GM10266 (cell line): ENCODE measurements at regions not wholly inside any gene's neighbourhood (a gene's known extent, or its start where the extent isn't known, plus 50 kb on each side); places are given as distances from the start of the nearest gene placed in this dataset.

ENCODE experiments used
- DNase-seq: peaks from one replicate; pipeline ENCODE4 v3.0.0; 2012; ENCODE audit errors: extremely low spot score
- TF ChIP-seq, protein P1 (sequence below): IDR thresholded peaks from 2 replicates; pipeline ENCODE4 v1.5.1; 2012; ENCODE audit warnings: mild to moderate bottlenecking, low read depth; ENCODE audit not compliant: control insufficient read depth, insufficient read depth; ENCODE audit errors: missing control alignments

DNA sequence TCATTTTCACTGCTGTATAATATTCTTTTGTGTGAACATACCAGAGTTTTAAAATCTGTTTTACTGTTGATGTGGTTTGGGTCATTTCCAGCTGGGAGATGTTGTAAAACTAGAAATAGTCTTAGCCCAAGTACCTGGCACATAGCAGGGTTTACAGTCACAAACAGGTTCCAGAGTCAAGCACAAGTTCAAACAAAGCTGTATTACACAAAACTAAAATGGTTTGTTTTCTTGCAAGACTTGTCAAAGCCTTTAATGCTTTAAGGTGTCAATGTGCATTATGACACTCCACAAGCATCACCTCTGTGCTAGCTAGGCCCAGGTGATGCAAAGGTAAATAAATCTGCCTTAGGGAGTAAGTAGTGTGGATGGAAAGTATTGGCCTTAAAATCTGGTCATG is 379.1 kb downstream of the MN1 start:
- TF ChIP-seq, protein P1, sequence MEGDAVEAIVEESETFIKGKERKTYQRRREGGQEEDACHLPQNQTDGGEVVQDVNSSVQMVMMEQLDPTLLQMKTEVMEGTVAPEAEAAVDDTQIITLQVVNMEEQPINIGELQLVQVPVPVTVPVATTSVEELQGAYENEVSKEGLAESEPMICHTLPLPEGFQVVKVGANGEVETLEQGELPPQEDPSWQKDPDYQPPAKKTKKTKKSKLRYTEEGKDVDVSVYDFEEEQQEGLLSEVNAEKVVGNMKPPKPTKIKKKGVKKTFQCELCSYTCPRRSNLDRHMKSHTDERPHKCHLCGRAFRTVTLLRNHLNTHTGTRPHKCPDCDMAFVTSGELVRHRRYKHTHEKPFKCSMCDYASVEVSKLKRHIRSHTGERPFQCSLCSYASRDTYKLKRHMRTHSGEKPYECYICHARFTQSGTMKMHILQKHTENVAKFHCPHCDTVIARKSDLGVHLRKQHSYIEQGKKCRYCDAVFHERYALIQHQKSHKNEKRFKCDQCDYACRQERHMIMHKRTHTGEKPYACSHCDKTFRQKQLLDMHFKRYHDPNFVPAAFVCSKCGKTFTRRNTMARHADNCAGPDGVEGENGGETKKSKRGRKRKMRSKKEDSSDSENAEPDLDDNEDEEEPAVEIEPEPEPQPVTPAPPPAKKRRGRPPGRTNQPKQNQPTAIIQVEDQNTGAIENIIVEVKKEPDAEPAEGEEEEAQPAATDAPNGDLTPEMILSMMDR: no peak
- no peak for DNase-seq

DNA sequence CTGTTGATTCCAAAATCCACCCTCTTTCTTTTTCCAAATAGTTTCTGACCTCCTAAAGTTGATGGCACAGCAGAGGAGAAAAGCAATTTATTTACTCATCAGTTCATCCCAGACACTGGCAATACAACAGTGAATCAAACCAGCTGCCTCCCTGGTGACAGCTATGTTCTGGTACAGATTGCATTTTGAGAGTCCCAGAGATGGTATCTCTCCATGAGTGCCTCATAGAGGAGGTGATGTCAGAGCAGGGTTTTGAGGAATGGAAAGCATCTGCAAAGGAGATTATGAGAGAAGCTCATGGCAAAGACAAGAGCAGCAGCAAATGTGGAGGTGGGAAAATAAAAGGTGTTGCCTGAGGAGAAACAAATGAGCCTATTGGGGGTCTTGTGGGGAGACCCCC is 377.2 kb downstream of the MN1 start:
- TF ChIP-seq, protein P1: no peak
- DNase-seq: no peak

DNA sequence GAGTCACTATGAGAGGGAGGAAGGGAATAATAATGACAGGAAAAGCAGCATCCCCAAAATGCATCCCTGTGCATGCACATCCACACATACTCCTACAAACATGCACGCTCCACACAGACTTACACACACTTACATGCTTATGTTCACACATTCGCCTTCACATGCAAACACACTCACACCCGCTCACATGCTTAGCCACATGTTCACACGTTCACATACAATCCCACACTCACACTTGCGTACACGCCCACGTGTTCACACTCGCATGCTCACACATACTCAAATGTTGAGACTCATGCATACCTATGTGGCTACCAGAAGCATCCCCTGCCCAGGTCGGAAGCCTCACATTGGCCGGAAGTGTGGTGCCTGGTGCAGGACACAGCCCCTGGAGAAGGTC is 372.1 kb downstream of the MN1 start:
- no peak for DNase-seq
- TF ChIP-seq, protein P1: no peak

DNA sequence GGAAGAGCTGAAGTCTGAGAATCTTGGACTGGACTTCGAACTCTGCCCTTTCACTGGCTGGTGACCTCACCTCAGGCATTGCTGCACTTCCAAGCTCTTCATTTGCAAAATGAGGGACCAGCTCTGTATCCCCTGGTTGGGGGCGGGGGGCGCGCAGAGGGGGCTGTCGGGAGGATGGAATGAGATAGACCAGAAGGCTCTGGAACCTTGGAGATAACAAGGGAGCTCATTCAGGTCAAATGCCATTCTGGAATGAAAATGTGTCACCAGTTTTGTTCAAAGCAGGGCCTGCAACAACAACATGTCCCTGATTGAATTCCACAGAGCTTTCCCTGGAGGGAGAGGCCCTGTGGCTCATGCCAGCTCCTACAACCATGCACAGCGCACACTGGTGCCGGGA is 370.5 kb downstream of the MN1 start:
- no peak for DNase-seq

DNA sequence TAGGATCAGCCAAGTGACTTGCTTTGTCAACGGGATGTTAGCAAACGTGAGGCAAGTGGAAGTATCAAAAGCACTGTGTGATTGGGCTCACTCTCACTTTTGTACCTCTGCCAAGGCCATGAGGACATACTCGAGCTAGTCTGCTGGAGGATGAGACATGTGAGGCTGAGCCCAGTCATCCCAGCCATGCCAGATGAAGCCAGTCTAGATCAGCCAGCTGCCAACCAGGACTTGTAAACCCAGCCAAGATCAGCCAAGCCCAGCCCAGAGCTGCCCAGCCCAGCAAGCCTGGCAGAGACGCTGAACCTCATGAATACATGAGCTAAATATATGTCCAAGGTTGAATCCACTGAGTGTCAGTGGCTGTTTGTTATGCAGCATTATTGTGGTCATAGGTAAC is 369.7 kb downstream of the MN1 start:
- TF ChIP-seq, protein P1: no peak
- DNase-seq: no peak

More for the DNA sequence above, 370.5 kb downstream of the MN1 start:
- TF ChIP-seq, protein P1: no peak

DNA sequence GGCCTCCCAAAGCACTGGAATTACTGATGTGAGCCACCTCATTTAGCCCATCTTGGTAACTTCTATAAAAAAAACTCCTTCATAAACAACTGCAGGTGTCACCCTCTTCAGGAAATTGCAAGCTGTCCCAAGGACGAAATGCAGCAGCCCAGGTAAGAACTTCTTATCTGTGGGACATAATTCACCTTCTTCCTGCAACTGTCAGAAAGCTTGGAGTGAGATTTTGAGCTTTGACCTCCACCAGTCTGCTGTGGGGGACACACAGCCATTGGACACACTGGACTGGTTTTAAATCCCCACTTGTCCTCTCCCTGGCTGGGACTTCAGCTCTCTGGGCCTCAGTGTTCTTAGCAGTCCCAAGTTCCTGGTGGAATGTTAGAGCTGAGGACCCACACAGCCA is 368.5 kb downstream of the MN1 start:
- no peak for DNase-seq
- TF ChIP-seq, protein P1: no peak

DNA sequence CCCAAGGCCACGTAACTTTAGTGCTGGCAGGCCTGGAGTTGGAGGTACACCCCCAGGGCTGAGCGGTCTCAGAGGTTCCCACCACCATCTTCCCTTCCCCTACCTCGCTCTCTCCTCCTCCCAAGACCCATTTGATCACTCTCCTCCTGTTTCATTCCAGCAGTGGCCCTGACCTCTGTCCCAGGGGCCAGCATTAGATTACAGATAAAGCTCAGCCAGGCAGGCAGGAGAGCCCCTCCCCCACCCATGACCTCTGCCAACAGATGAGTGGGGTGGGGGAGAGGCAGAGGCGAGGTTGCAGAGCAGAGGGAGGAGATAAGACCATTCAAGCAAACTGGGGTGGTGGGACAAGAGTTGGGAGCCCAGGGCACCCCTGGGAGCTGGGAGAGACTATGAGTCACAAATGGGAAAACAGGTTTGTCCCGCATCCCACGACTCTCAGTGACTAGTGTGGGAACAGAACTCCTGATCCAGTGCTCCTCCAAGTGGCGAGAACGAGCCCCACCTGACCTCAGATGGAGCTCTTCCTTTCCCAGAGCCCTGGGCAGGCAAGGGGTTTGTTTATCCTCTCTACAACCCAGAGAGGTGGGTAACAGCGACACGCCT is 367.9 kb downstream of the MN1 start:
- TF ChIP-seq, protein P1: no peak
- no peak for DNase-seq
